ENCODE measurements at regions not wholly inside any gene's neighbourhood (a gene's known extent, or its start where the extent isn't known, plus 50 kb on each side); places are given as distances from the start of the nearest gene placed in this dataset.
"Not testable (repeated sequence)": the region's sequence is repeated elsewhere in the genome, so short reads cannot be mapped to it uniquely, and the experiment has no call there.

GRCh38 chr13:34176633-34177032 lies 358.7 kb downstream of the RFC3 start:
- no peak for DNase-seq

- no peak for DNase-seq
Observed at GRCh38 chr13:34179481-34179880, 361.5 kb downstream of the RFC3 start.

GRCh38 chr13:34179927-34180326 lies 362.0 kb downstream of the RFC3 start:
- no peak for DNase-seq

GRCh38 chr13:34181256-34181655 lies 363.3 kb downstream of the RFC3 start:
- not testable (repeated sequence) for DNase-seq

GRCh38 chr13:34189946-34190345 lies 372.0 kb downstream of the RFC3 start:
- DNase-seq, result no peak

- no peak for DNase-seq
Observed at GRCh38 chr13:34201050-34201913, 383.3 kb downstream of the RFC3 start.

- DNase-seq, result no peak
Observed at GRCh38 chr13:34207334-34207733, 389.4 kb downstream of the RFC3 start.

- no peak for DNase-seq
Observed at GRCh38 chr13:34207872-34208271, 389.9 kb downstream of the RFC3 start.

- DNase-seq, result no peak
Observed at GRCh38 chr13:34208336-34208735, 390.4 kb downstream of the RFC3 start.

GRCh38 chr13:34210341-34210740 lies 392.4 kb downstream of the RFC3 start:
- no peak for DNase-seq

GRCh38 chr13:34214686-34215085 lies 396.7 kb downstream of the RFC3 start:
- DNase-seq, result no peak

- DNase-seq, result no peak
Observed at GRCh38 chr13:34216256-34216655, 398.3 kb downstream of the RFC3 start.

GRCh38 chr13:34217343-34218025 lies 399.5 kb downstream of the RFC3 start:
- no peak for DNase-seq

- no peak for DNase-seq
Observed at GRCh38 chr13:34223984-34224383, 406.0 kb downstream of the RFC3 start.

- no peak for DNase-seq
Observed at GRCh38 chr13:34224877-34225276, 406.9 kb downstream of the RFC3 start.

GRCh38 chr13:34230271-34230670 lies 412.3 kb downstream of the RFC3 start:
- DNase-seq, result peak in 1 of 2 experiments; percentile 39

GRCh38 chr13:34241332-34241731 lies 423.4 kb downstream of the RFC3 start:
- no peak for DNase-seq

- no peak for DNase-seq
Observed at GRCh38 chr13:34243403-34243802, 425.5 kb downstream of the RFC3 start.

- DNase-seq, result no peak
Observed at GRCh38 chr13:34246511-34246910, 428.6 kb downstream of the RFC3 start.

GRCh38 chr13:34247596-34247995 lies 429.6 kb downstream of the RFC3 start:
- DNase-seq, result no peak

GRCh38 chr13:34249546-34250039 lies 431.6 kb downstream of the RFC3 start:
- DNase-seq, result no peak

- no peak for DNase-seq
Observed at GRCh38 chr13:34250151-34250670, 432.3 kb downstream of the RFC3 start.

GRCh38 chr13:34254366-34254765 lies 436.4 kb downstream of the RFC3 start:
- no peak for DNase-seq

- DNase-seq, result no peak
Observed at GRCh38 chr13:34255711-34256110, 437.8 kb downstream of the RFC3 start.

Measured in NCI-H1930 (cell line).